ENCODE measurements at regions not wholly inside any gene's neighbourhood (a gene's known extent, or its start where the extent isn't known, plus 50 kb on each side); places are given as distances from the start of the nearest gene placed in this dataset.

GRCh38 chr2:8089596-8089995 is 592.3 kb upstream of the ID2 start:
- no peak overlapping the region for H3K9ac ChIP-seq (ENCODE audit: low read depth, low read length, poor library complexity, severe bottlenecking)
- H3K4me3 ChIP-seq (ENCODE audit: low read length, poor library complexity, severe bottlenecking) = no peak overlapping the region
- H3K9me3 ChIP-seq (ENCODE audit: insufficient read depth, low read depth, low read length) = no peaks in the 10 kb centered on the region
- no peaks in the 10 kb centered on the region for H3K79me2 ChIP-seq (ENCODE audit: insufficient read depth, low read length)
- TF ChIP-seq CTCF (conservative IDR thresholded peaks at IDR 0.05; ENCODE audit: low read length) = no peak
- TF ChIP-seq EZH2phosphoT487 (IDR thresholded peaks at IDR 0.05; ENCODE audit: borderline replicate concordance) = no peak
- peaks cover 10% of the 10 kb centered on the region for H3K4me1 ChIP-seq (ENCODE audit: insufficient read depth, low read length, poor library complexity, severe bottlenecking)
- H3K4me2 ChIP-seq (ENCODE audit: low read depth, low read length, poor library complexity, severe bottlenecking) = no peak overlapping the region
- no peaks in the 10 kb centered on the region for H3K9me2 ChIP-seq (replicated peaks; ENCODE audit: low read depth, low read length)
- H3K36me3 ChIP-seq (ENCODE audit: insufficient read depth, low read length) = no peaks in the 10 kb centered on the region
- no peaks in the 10 kb centered on the region for H4K20me1 ChIP-seq (ENCODE audit: insufficient read depth, low read length, poor library complexity, severe bottlenecking)
- no peak overlapping the region for H2AFZ ChIP-seq (ENCODE audit: low read length)
- H3K27me3 ChIP-seq (ENCODE audit: insufficient read depth, low read length, poor library complexity, severe bottlenecking) = no peaks in the 10 kb centered on the region
- no peaks in the 10 kb centered on the region for H3F3A ChIP-seq (ENCODE audit: low read depth)

GRCh38 chr2:8090748-8091700 is 590.8 kb upstream of the ID2 start:
- H3K27me3 ChIP-seq (ENCODE audit: insufficient read depth, low read length, poor library complexity, severe bottlenecking) = no peaks in the 10 kb centered on the region
- H3K4me3 ChIP-seq (ENCODE audit: low read length, poor library complexity, severe bottlenecking) = peak overlapping the region; percentile 3
- H3F3A ChIP-seq (ENCODE audit: low read depth) = no peaks in the 10 kb centered on the region
- no peaks in the 10 kb centered on the region for H4K20me1 ChIP-seq (ENCODE audit: insufficient read depth, low read length, poor library complexity, severe bottlenecking)
- H3K9me3 ChIP-seq (ENCODE audit: insufficient read depth, low read depth, low read length) = no peaks in the 10 kb centered on the region
- peak overlapping the region; percentile 37 for H3K9ac ChIP-seq (ENCODE audit: low read depth, low read length, poor library complexity, severe bottlenecking)
- TF ChIP-seq EZH2phosphoT487 (IDR thresholded peaks at IDR 0.05; ENCODE audit: borderline replicate concordance) (no peak), CTCF (conservative IDR thresholded peaks at IDR 0.05; ENCODE audit: low read length) (no peak)
- H3K4me1 ChIP-seq (ENCODE audit: insufficient read depth, low read length, poor library complexity, severe bottlenecking) = peaks cover 10% of the 10 kb centered on the region
- H3K9me2 ChIP-seq (replicated peaks; ENCODE audit: low read depth, low read length) = no peaks in the 10 kb centered on the region
- H3K4me2 ChIP-seq (ENCODE audit: low read depth, low read length, poor library complexity, severe bottlenecking) = peak overlapping the region; percentile 40
- peak overlapping the region; percentile 61 for H2AFZ ChIP-seq (ENCODE audit: low read length)
- H3K79me2 ChIP-seq (ENCODE audit: insufficient read depth, low read length) = no peaks in the 10 kb centered on the region
- no peaks in the 10 kb centered on the region for H3K36me3 ChIP-seq (ENCODE audit: insufficient read depth, low read length)

GRCh38 chr2:8094526-8094925 is 587.3 kb upstream of the ID2 start:
- Histone ChIP-seq H3K36me3 (ENCODE audit: insufficient read depth, low read length) (no peaks in the 10 kb centered on the region), H3K4me2 (ENCODE audit: low read depth, low read length, poor library complexity, severe bottlenecking) (no peak overlapping the region), H3K9ac (ENCODE audit: low read depth, low read length, poor library complexity, severe bottlenecking) (no peak overlapping the region), H3K79me2 (ENCODE audit: insufficient read depth, low read length) (no peaks in the 10 kb centered on the region), H3K27me3 (ENCODE audit: insufficient read depth, low read length, poor library complexity, severe bottlenecking) (no peaks in the 10 kb centered on the region), H4K20me1 (ENCODE audit: insufficient read depth, low read length, poor library complexity, severe bottlenecking) (no peaks in the 10 kb centered on the region), H2AFZ (ENCODE audit: low read length) (no peak overlapping the region), H3F3A (ENCODE audit: low read depth) (no peaks in the 10 kb centered on the region), H3K9me3 (ENCODE audit: insufficient read depth, low read depth, low read length) (no peaks in the 10 kb centered on the region), H3K4me1 (ENCODE audit: insufficient read depth, low read length, poor library complexity, severe bottlenecking) (peaks cover 10% of the 10 kb centered on the region), H3K4me3 (ENCODE audit: low read length, poor library complexity, severe bottlenecking) (no peak overlapping the region), H3K9me2 (replicated peaks; ENCODE audit: low read depth, low read length) (no peaks in the 10 kb centered on the region)
- TF ChIP-seq EZH2phosphoT487 (IDR thresholded peaks at IDR 0.05; ENCODE audit: borderline replicate concordance) (no peak), CTCF (conservative IDR thresholded peaks at IDR 0.05; ENCODE audit: low read length) (no peak)

Data from Loucy (cell line).